Stimulated activated CD8-positive, alpha-beta memory T cell treated with anti-CD3 and anti-CD28 coated beads, Interleukin-12 subunit alpha, Interleukin-12 subunit beta, amount 100 ng/mL, for 4 hours (primary cell): ENCODE measurements at regions not wholly inside any gene's neighbourhood (a gene's known extent, or its start where the extent isn't known, plus 50 kb on each side); places are given as distances from the start of the nearest gene placed in this dataset.
"Not testable (repeated sequence)": the region's sequence is repeated elsewhere in the genome, so short reads cannot be mapped to it uniquely, and the experiment has no call there.

Experiments used
- DNase-seq: peaks from one replicate; pipeline ENCODE4 v3.0.0-alpha.2; 2020; ENCODE audit warnings: low read depth

GRCh38 chr11:128156486-128156885, 430.9 kb downstream of the ETS1 start:
- no peak for DNase-seq

- no peak for DNase-seq
Measured at GRCh38 chr11:128155590-128155989, 431.8 kb downstream of the ETS1 start.

GRCh38 chr11:128153697-128154048, 433.7 kb downstream of the ETS1 start:
- no peak for DNase-seq

GRCh38 chr11:128152796-128153696, 434.3 kb downstream of the ETS1 start:
- DNase-seq = no peak

GRCh38 chr11:128151780-128152179, 435.6 kb downstream of the ETS1 start:
- no peak for DNase-seq

- DNase-seq = no peak
Measured at GRCh38 chr11:128151338-128151737, 436.0 kb downstream of the ETS1 start.

DNA sequence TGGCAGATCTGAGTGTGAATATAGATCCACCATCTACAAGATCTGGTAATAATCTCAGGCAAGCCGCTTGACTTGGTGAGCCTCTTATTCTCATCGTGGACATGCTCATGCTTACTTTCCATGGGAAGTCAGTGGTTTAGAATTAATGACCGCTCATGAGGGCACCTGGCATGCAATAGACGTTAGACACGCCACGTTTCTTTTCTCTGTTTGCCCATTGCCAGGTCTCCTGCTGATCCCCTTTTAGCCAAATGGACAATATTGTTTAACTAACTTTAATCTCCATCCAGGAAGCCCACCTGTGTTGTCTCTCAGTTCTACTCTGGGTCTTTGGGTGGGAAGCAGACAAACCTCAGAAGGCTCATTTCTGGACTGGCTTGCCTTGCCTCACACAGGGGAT, 439.1 kb downstream of the ETS1 start:
- DNase-seq = no peak

DNA sequence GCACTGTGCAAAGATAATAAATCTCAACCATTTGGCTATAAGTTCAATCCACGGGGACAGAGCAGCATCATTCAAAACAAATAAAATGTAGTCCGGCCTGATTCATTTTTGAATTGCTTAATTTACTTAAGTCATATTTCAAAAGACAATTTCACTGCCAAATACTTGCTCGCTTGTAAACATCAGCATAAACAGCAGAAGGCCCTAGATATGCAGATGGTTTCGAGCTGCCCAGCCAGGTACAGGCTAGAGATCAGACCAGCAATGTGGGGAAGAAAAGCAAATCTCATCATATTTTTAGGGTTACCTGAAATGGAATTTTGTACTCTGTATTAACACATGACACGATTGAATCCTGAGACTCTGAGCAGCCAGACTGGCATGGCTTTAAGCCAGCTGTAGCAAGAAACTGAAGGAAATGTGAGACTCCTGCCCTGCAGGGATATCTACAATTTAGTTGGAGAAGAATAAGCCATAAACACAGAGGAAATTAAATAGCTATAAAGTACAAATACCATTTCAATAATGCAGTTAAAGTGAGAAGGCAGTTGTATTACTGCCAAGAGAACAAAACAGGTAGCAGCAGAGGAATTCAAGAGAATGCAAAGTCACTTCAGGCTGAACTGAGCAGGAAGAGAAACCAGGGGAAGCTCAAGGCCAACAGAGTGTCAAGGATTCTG, 440.3 kb downstream of the ETS1 start:
- DNase-seq = no peak

DNA sequence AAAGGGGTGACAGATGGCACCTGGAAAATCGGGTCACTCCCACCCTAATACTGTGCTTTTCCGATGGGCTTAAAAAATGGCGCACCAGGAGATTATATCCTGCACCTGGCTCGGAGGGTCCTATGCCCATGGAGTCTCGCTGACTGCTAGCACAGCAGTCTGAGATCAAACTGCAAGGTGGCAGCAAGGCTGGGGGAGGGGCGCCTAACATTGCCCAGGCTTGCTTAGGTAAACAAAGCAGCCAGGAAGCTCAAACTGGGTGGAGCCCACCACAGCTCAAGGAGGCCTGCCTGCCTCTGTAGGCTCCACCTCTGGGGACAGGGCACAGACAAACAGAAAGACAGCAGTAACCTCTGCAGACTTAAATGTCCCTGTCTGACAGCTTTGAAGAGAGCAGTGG, 447.1 kb downstream of the ETS1 start:
- not testable (repeated sequence) for DNase-seq

DNA sequence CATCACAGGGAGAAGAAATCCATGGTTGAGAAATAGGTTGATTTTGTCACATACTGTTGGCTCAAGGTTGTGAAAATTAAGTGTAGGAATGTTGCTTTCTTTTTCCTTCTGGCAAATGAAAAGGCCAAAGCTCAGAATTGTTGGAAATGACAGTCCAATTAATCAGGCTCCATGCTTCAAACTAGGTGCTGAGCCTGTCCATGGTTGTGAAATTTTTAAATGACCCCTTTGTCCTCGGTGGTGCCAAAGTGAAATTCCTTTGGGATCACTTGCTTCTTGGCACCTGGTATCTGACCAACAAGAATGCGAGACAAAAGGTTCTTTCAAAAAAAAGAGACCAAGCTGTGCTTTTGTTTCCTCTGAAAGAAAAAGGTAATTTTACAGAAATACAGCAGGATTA, 451.9 kb downstream of the ETS1 start:
- DNase-seq = no peak

- DNase-seq = no peak
Measured at GRCh38 chr11:128133501-128133900, 453.9 kb downstream of the ETS1 start.

DNA sequence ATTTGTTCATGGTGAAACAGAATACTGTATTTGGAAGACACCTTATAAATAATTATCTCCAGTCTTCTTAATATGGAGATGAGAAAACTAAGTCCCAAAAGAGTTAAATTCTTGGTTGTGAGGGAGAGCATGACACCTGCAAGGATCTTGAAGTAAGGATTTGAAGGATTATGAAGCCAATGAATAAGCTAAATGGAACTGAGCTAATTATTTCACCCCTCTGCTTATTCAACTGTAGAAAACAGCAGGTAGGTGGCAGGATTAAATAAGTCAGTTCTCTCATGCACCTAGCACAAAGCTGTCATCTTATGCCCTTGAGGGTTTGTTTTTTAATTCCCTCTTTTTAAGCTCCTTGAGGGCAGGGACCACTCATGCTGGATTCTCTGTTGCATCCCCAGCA, 457.3 kb downstream of the ETS1 start:
- DNase-seq = no peak

- DNase-seq = no peak
Measured at GRCh38 chr11:128125723-128126122, 461.6 kb downstream of the ETS1 start.

DNA sequence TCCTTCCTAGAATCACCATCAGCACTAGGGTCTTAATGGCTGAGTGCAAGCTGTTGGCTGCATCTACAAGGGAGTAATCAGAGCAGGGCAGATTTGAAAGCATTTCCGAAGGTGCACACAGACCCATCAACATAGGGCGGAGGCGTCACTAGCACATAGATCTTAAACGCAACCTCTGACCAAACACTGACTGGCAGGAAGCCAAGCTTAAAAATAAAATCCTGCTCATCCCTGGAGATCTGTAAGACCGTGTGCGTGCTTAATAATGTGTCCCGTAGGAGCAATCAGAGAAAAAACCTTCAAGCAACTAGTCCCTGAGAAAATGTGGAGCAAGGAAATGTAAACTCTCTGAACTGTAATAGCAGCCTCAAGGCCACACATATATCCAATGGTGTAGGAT, 470.5 kb downstream of the ETS1 start:
- no peak for DNase-seq

- no peak for DNase-seq
Measured at GRCh38 chr11:128116447-128116846, 470.9 kb downstream of the ETS1 start.

GRCh38 chr11:128105950-128106349, 481.4 kb downstream of the ETS1 start:
- no peak for DNase-seq

DNA sequence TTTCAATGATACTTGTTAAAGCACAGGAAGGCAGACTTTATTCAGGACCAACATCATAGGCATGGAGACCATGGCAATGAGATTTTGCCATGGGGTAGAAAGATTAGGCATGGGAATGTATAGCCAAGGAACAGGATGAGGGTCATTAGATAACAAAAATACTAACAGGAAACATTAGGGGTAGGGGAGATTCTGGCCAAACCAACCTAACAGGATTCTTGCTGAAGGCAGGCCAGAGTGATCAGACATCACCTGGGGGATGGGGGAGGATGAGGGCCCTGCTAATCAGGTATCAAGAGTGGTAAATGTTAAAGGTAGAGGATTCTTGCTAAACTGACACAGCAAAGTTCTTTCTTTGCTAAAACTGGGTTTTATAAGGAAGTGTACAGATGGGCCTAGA, 481.8 kb downstream of the ETS1 start:
- no peak for DNase-seq

DNA sequence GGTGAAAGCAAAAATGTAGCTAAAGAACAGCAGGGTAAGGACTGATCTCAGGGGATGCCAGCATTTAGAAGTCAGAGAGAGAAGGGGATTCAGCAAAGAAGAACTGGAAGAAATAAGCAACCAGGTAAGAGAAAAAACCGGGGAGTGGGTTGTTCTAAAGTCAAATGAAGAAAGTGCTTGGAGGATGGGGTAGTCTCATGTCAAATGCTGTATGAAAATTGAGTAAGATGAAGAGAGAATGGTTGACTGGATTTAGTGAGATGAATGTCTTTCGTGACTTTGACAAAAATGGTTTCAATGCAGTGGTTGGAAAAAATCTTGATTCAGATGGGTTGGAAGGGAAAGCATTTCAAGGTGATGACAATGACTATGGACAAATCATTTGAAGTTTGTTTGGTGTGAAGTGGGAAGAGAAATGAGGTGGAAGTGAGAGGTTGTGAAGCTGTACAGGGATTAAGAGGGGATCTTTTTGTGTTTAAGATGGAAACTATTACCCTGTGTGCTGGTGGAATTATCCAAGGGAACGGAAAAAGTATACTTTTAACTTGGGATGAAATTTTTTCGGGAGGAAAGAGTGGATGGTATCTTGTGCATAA, 484.0 kb downstream of the ETS1 start:
- DNase-seq = no peak

DNA sequence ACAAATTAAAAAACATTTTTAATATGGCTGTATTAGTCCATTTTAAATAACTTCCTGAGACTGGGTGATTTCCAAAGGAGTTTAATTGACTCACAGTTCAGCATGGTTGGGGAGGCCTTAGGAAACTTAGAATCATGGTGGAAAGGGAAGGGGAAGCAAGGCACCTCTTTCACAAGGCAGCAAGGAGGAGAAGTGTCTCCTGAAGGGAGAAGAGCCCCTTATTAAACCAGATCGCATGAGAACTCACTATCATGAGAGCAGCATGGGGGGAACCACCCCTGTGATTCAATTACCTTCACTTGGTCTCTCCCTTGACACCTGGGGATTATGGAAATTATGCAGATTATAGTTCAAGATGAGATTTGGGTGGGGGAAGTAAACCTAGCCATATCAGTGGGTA, 488.6 kb downstream of the ETS1 start:
- no peak for DNase-seq

- no peak for DNase-seq
Measured at GRCh38 chr11:128095466-128095981, 491.8 kb downstream of the ETS1 start.

DNA sequence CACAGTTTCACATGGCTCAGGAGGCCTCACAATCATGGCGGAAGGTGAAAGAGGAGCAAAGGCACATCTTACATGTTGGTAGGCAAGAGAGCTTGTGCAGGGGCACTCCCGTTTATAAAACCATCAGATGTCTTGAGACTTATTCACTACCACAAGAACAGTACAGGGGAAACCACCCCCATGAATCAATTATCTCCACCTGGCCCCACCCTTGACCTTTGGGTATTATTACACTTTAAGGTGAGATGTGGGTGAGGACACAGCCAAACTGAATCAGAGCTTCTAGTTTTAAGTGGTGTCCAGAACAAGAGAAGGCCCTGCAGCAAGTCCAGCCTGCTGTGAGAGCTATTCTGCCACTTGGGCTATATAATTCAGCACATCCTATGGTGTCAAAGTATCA, 493.7 kb downstream of the ETS1 start:
- no peak for DNase-seq

GRCh38 chr11:128089962-128090361, 497.4 kb downstream of the ETS1 start:
- DNase-seq = no peak

DNA sequence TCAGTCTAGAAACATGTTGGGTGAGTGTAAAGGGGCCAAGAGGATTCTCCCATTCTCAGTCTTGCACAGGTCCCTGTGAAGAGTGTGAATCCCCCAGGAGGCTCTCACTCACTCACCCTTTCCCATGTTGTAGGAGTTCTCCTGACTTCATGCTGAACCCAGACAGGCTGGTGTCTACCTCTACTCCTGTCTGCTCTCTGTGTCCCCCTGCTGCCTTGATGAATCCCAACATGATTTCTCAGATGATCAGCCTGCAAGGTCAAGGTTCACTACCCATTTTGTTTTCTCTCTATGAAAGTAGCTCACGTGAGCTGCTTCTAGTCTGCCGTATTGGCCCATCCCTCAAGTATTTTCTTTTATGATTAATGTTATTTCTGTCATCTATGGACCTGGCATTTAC, 500.6 kb downstream of the ETS1 start:
- DNase-seq = no peak
